H9 (cell line): ENCODE measurements at regions not wholly inside any gene's neighbourhood (a gene's known extent, or its start where the extent isn't known, plus 50 kb on each side); places are given as distances from the start of the nearest gene placed in this dataset.

Source experiments
- DNase-seq: peaks from one replicate; pipeline ENCODE4 v3.0.0-alpha.2; 2017
- H2AFZ ChIP-seq: one replicate; pipeline ENCODE4 v1.6.1; 2013; ENCODE audit warnings: mild to moderate bottlenecking, low read length, control low read depth, moderate library complexity
- H2AK5ac ChIP-seq: 2 replicates; pipeline ENCODE4 v1.6.1; 2013; ENCODE audit warnings: low read length, control low read depth, mixed read lengths; ENCODE audit not compliant: insufficient read length
- H2BK120ac ChIP-seq: one replicate; pipeline ENCODE4 v1.6.1; 2013; ENCODE audit warnings: low read depth, mild to moderate bottlenecking, low read length, control low read depth, inconsistent platforms; ENCODE audit not compliant: poor library complexity, severe bottlenecking
- H2BK12ac ChIP-seq: 2 replicates; pipeline ENCODE4 v1.6.1; 2013; ENCODE audit warnings: low read length, control low read depth, mixed read lengths, low read depth; ENCODE audit not compliant: insufficient read length
- H2BK15ac ChIP-seq: 2 replicates; pipeline ENCODE4 v1.6.1; 2013; ENCODE audit warnings: low read depth, low read length, control low read depth
- H2BK20ac ChIP-seq: one replicate; pipeline ENCODE4 v1.6.1; 2013; ENCODE audit warnings: low read depth, mild to moderate bottlenecking, low read length, control low read depth, inconsistent platforms; ENCODE audit not compliant: poor library complexity, severe bottlenecking
- H2BK5ac ChIP-seq: 2 replicates; pipeline ENCODE4 v1.6.1; 2013; ENCODE audit warnings: low read length, control low read depth, mixed read lengths; ENCODE audit not compliant: insufficient read length
- H3K14ac ChIP-seq: 2 replicates; pipeline ENCODE4 v1.6.1; 2013; ENCODE audit warnings: low read length, control low read depth; ENCODE audit not compliant: insufficient read depth
- H3K18ac ChIP-seq: 2 replicates; pipeline ENCODE4 v1.6.1; 2013; ENCODE audit warnings: low read depth, mild to moderate bottlenecking, mixed read lengths, low read length, control low read depth; ENCODE audit not compliant: insufficient read length
- H3K23ac ChIP-seq: 2 replicates; pipeline ENCODE4 v1.6.1; 2013; ENCODE audit warnings: low read length, control low read depth, mixed read lengths, low read depth; ENCODE audit not compliant: insufficient read length
- H3K23me2 ChIP-seq: 2 replicates; pipeline ENCODE4 v1.6.1; 2013; ENCODE audit warnings: low read depth, mild to moderate bottlenecking, mixed read lengths, low read length, control low read depth; ENCODE audit not compliant: insufficient read length, poor library complexity, severe bottlenecking
- H3K27ac ChIP-seq: 2 replicates; pipeline ENCODE4 v1.5.1; 2013; ENCODE audit warnings: low read length, control low read depth, mixed read lengths, low read depth; ENCODE audit not compliant: insufficient read length
- H3K27me3 ChIP-seq: 2 replicates; pipeline ENCODE4 v1.6.1; 2013; ENCODE audit warnings: low read length, control low read depth, inconsistent platforms; ENCODE audit not compliant: insufficient read depth
- H3K4ac ChIP-seq: 2 replicates; pipeline ENCODE4 v1.6.1; 2013; ENCODE audit warnings: low read depth, mild to moderate bottlenecking, control low read depth, inconsistent platforms, low read length, moderate library complexity
- H3K4me1 ChIP-seq: 2 replicates; pipeline ENCODE4 v1.6.1; 2013; ENCODE audit warnings: low read length, control low read depth, inconsistent platforms; ENCODE audit not compliant: insufficient read depth
- H3K4me2 ChIP-seq: 2 replicates; pipeline ENCODE4 v1.6.1; 2013; ENCODE audit warnings: low read length, control low read depth, mixed read lengths; ENCODE audit not compliant: insufficient read length, insufficient read depth
- H3K56ac ChIP-seq: 2 replicates; pipeline ENCODE4 v1.6.1; 2013; ENCODE audit warnings: low read depth, mild to moderate bottlenecking, mixed read lengths, low read length, control low read depth; ENCODE audit not compliant: insufficient read length
- H3K79me1 ChIP-seq: 2 replicates; pipeline ENCODE4 v1.6.1; 2013; ENCODE audit warnings: low read depth, mild to moderate bottlenecking, moderate library complexity, low read length, control low read depth, inconsistent platforms; ENCODE audit not compliant: insufficient read depth, poor library complexity, severe bottlenecking
- H3K79me2 ChIP-seq: 2 replicates; pipeline ENCODE4 v1.6.1; 2013; ENCODE audit warnings: low read length, control low read depth, inconsistent platforms; ENCODE audit not compliant: insufficient read depth
- H3K9ac ChIP-seq: 2 replicates; pipeline ENCODE4 v1.6.1; 2013; ENCODE audit warnings: low read length, control low read depth, mixed read lengths; ENCODE audit not compliant: insufficient read length; ENCODE audit errors: extremely low read depth
- H3K9me3 ChIP-seq: one replicate; pipeline ENCODE4 v1.6.1; 2013; ENCODE audit warnings: low read depth, low read length, inconsistent platforms; ENCODE audit not compliant: control insufficient read depth
- H3T11ph ChIP-seq: one replicate; pipeline ENCODE4 v1.6.1; 2013; ENCODE audit warnings: mild to moderate bottlenecking, low read length, control low read depth, inconsistent platforms
- H4K20me1 ChIP-seq: one replicate; pipeline ENCODE4 v1.6.1; 2013; ENCODE audit not compliant: control insufficient read depth, insufficient read length, insufficient read depth
- H4K5ac ChIP-seq: 2 replicates; pipeline ENCODE4 v1.6.1; 2013; ENCODE audit warnings: low read depth, mild to moderate bottlenecking, mixed read lengths, low read length, control low read depth; ENCODE audit not compliant: insufficient read length
- H4K8ac ChIP-seq: replicated peaks from 2 replicates; pipeline ENCODE4 v1.6.1; 2013; ENCODE audit warnings: low read length, control low read depth, mixed read lengths, low read depth; ENCODE audit not compliant: insufficient read length
- H4K91ac ChIP-seq: 2 replicates; pipeline ENCODE4 v1.6.1; 2013; ENCODE audit warnings: low read depth, mild to moderate bottlenecking, moderate library complexity, mixed read lengths, low read length, control low read depth; ENCODE audit not compliant: insufficient read length
- H3K27ac Mint-ChIP-seq, 3 experiments: 2 replicates in 2 of 3; 3 replicates in 1 of 3; pipeline ENCODE4 v1.8.0; 2020 to 2021; ENCODE audit warnings: mixed read lengths in 3 of 3, mild to moderate bottlenecking in 1 of 3, moderate library complexity in 1 of 3
- H3K27me3 Mint-ChIP-seq: 2 replicates; pipeline ENCODE4 v1.8.0; 2021; ENCODE audit warnings: low read depth, mild to moderate bottlenecking, moderate library complexity, mixed read lengths
- H3K36me3 Mint-ChIP-seq, 3 experiments: 2 replicates in 2 of 3; 3 replicates in 1 of 3; pipeline ENCODE4 v1.8.0; 2020 to 2021; ENCODE audit warnings: low read depth in 3 of 3, mixed read lengths in 3 of 3; ENCODE audit not compliant: insufficient read depth in 1 of 3
- H3K4me1 Mint-ChIP-seq, 2 experiments: 2 replicates each; pipeline ENCODE4 v1.8.0; 2020; ENCODE audit warnings: mixed read lengths in 2 of 2
- H3K4me3 Mint-ChIP-seq, 2 experiments: 2 replicates in 1 of 2; 3 replicates in 1 of 2; pipeline ENCODE4 v1.8.0; 2020 to 2021; ENCODE audit warnings: mild to moderate bottlenecking in 2 of 2, mixed read lengths in 2 of 2, moderate library complexity in 1 of 2
- H3K9me3 Mint-ChIP-seq, 2 experiments: 2 replicates in 1 of 2; 3 replicates in 1 of 2; pipeline ENCODE4 v1.8.0; 2020; ENCODE audit warnings: mild to moderate bottlenecking in 2 of 2, mixed read lengths in 2 of 2, moderate library complexity in 1 of 2
- WGBS: extraction: QIAGEN DNeasy Blood & Tissue Kit; methylation state at CpG from one replicate; pipeline ENCODE4 v1.1.7; 2013; ENCODE audit warnings: missing lambda C conversion rate, low lambda C conversion rate, mixed read lengths; ENCODE audit not compliant: insufficient read length; ENCODE audit errors: extremely low coverage; 5-methylcytosine and 5-hydroxymethylcytosine counted together
- TF ChIP-seq, protein P1 (sequence below): fragments of 200-600 bp; sonication (generic); conservative IDR thresholded peaks from 3 replicates; pipeline ENCODE4 v1.8.0; 2021; ENCODE audit warnings: antibody characterized with exemption, mild to moderate bottlenecking

DNA sequence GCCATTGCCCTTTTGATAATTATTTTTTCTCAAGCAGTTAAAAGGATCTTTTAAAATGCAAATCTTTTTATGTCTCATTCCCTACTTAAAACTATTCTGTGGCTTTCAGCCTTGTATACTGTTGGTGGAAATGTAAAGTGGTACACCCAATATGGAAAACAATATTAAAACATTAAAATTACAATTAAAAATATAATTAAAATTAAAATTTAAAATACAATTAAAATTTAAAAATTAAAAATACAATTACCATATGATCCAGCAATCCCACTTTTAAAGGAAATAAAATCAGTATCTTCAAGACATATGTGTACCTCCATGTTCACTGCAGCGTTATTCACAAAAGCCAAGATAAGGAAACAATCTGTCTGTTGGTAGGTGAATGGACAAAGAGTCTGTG lies 340.8 kb upstream of the TOM1L1 start:
- no peaks in the 10 kb centered on the region for H3K27me3 ChIP-seq
- no peak overlapping the region for H2AK5ac ChIP-seq
- no peak overlapping the region for H2BK15ac ChIP-seq
- Mint-ChIP-seq H3K9me3 (peaks cover 4 to 6% of the 10 kb centered on the region in 2 experiments; a peak in 3 of 5 replicates), H3K36me3 (0 out of 7 replicates have a peak, but pooled peaks cover 0 to 7% (median 0%) of the 10 kb centered on the region in 3 experiments), H3K27ac (no peak overlapping the region), H3K4me1 (peaks cover 4 to 6% of the 10 kb centered on the region in 2 experiments; a peak in 3 of 4 replicates), H3K4me3 (no peak overlapping the region), H3K27me3 (no peaks in the 10 kb centered on the region)
- H4K20me1 ChIP-seq = no peaks in the 10 kb centered on the region
- H3K4me1 ChIP-seq = no peaks in the 10 kb centered on the region
- no peak overlapping the region for H3K56ac ChIP-seq
- no peak overlapping the region for H4K8ac ChIP-seq
- no peak overlapping the region for H3K23ac ChIP-seq
- no peaks in the 10 kb centered on the region for H3K79me1 ChIP-seq
- H3K9ac ChIP-seq = no peak overlapping the region
- no peak for DNase-seq
- H3K14ac ChIP-seq = no peak overlapping the region
- no peaks in the 10 kb centered on the region for H3K9me3 ChIP-seq
- H2BK20ac ChIP-seq = no peak overlapping the region
- no peak overlapping the region for H3K18ac ChIP-seq
- H3K23me2 ChIP-seq = no peaks in the 10 kb centered on the region
- no peak overlapping the region for H2AFZ ChIP-seq
- no peak overlapping the region for H3K4ac ChIP-seq
- H3K4me2 ChIP-seq = no peak overlapping the region
- TF ChIP-seq, protein P1, sequence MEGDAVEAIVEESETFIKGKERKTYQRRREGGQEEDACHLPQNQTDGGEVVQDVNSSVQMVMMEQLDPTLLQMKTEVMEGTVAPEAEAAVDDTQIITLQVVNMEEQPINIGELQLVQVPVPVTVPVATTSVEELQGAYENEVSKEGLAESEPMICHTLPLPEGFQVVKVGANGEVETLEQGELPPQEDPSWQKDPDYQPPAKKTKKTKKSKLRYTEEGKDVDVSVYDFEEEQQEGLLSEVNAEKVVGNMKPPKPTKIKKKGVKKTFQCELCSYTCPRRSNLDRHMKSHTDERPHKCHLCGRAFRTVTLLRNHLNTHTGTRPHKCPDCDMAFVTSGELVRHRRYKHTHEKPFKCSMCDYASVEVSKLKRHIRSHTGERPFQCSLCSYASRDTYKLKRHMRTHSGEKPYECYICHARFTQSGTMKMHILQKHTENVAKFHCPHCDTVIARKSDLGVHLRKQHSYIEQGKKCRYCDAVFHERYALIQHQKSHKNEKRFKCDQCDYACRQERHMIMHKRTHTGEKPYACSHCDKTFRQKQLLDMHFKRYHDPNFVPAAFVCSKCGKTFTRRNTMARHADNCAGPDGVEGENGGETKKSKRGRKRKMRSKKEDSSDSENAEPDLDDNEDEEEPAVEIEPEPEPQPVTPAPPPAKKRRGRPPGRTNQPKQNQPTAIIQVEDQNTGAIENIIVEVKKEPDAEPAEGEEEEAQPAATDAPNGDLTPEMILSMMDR = no peak
- no CpG with 5 or more reads among the region's 1 CpG for WGBS
- H4K91ac ChIP-seq = no peak overlapping the region
- no peak overlapping the region for H2BK120ac ChIP-seq
- H2BK12ac ChIP-seq = no peak overlapping the region
- H4K5ac ChIP-seq = no peak overlapping the region
- H2BK5ac ChIP-seq = no peak overlapping the region
- H3K27ac ChIP-seq = no peak overlapping the region
- H3K79me2 ChIP-seq = no peaks in the 10 kb centered on the region
- H3T11ph ChIP-seq = no peak overlapping the region
